ENCODE measurements at regions not wholly inside any gene's neighbourhood (a gene's known extent, or its start where the extent isn't known, plus 50 kb on each side); places are given as distances from the start of the nearest gene placed in this dataset.

GRCh38 chr10:42883993-42884983 lies 101.7 kb downstream of the BMS1 start:
- no peaks in the 10 kb centered on the region for H3K27me3 ChIP-seq
- H3K27ac ChIP-seq = no peak overlapping the region
- no peak overlapping the region for H3K4me3 ChIP-seq
- DNase-seq (ENCODE audit: low spot score) = peak; percentile 48
- no peaks in the 10 kb centered on the region for H3K36me3 ChIP-seq
- no peaks in the 10 kb centered on the region for H3K4me1 ChIP-seq
- no peak for TF ChIP-seq CTCF (IDR thresholded peaks at IDR 0.05)
- H3K9me3 ChIP-seq = peaks cover 0 to 12% of the 10 kb centered on the region in 2 donors

GRCh38 chr10:42885491-42886270 lies 103.1 kb downstream of the BMS1 start:
- no peak overlapping the region for H3K27ac ChIP-seq
- peak; percentile 49 for DNase-seq (ENCODE audit: low spot score)

GRCh38 chr10:42887734-42888503 lies 105.3 kb downstream of the BMS1 start:
- H3K9me3 ChIP-seq = peaks cover 0 to 1% of the 10 kb centered on the region in 2 donors
- no peaks in the 10 kb centered on the region for H3K36me3 ChIP-seq
- no peaks in the 10 kb centered on the region for H3K27me3 ChIP-seq
- H3K4me1 ChIP-seq = no peaks in the 10 kb centered on the region
- peak; percentile 26 for DNase-seq (ENCODE audit: low spot score)
- H3K27ac ChIP-seq = no peak overlapping the region
- TF ChIP-seq CTCF (IDR thresholded peaks at IDR 0.05) = no peak
- H3K4me3 ChIP-seq = no peak overlapping the region

More at GRCh38 chr10:42885491-42886270, 103.1 kb downstream of the BMS1 start:
- H3K27me3 ChIP-seq = no peaks in the 10 kb centered on the region
- no peak overlapping the region for H3K4me3 ChIP-seq
- H3K36me3 ChIP-seq = no peaks in the 10 kb centered on the region
- peaks cover 0 to 12% of the 10 kb centered on the region in 2 donors for H3K9me3 ChIP-seq
- TF ChIP-seq CTCF (IDR thresholded peaks at IDR 0.05) = no peak
- no peaks in the 10 kb centered on the region for H3K4me1 ChIP-seq

GRCh38 chr10:42888504-42889095 lies 106.0 kb downstream of the BMS1 start:
- DNase-seq (ENCODE audit: low spot score) = peak; percentile 34
- TF ChIP-seq CTCF (IDR thresholded peaks at IDR 0.05) = no peak
- no peaks in the 10 kb centered on the region for H3K4me1 ChIP-seq
- no peak overlapping the region for H3K4me3 ChIP-seq
- no peaks in the 10 kb centered on the region for H3K9me3 ChIP-seq
- no peak overlapping the region for H3K27ac ChIP-seq
- no peaks in the 10 kb centered on the region for H3K27me3 ChIP-seq
- H3K36me3 ChIP-seq = no peaks in the 10 kb centered on the region

GRCh38 chr10:42896735-42897134 lies 114.1 kb downstream of the BMS1 start:
- Histone ChIP-seq H3K36me3 (no peaks in the 10 kb centered on the region), H3K27me3 (peaks cover 3 to 8% of the 10 kb centered on the region in 2 donors), H3K9me3 (peaks cover 0 to 11% of the 10 kb centered on the region in 2 donors), H3K4me1 (no peaks in the 10 kb centered on the region), H3K4me3 (no peak overlapping the region), H3K27ac (no peak overlapping the region)
- no peak for TF ChIP-seq CTCF (IDR thresholded peaks at IDR 0.05)
- no peak for DNase-seq (ENCODE audit: low spot score)

All from right atrium auricular region (tissue), 2 donors.